ENCODE measurements at regions not wholly inside any gene's neighbourhood (a gene's known extent, or its start where the extent isn't known, plus 50 kb on each side); places are given as distances from the start of the nearest gene placed in this dataset.

DNA sequence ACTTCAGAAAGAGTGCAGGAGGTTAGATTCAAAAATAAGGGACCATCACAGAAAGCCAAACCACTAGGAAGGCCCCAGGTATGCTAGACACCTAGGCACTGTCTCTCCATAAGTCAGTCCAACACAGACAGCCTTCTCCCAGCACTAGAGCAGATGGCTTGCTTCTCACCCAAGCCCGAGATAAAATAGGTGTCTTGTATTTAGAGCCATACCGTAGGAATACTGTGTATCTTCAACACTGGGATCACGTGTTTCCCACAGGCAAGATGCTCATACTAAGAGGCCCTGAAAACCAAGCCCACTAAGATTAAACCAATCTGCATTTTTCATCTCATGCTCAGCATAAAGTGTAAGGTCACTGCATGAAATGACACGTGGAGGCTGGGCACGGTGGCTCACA, 223.3 kb upstream of the KAZN start:
- Histone ChIP-seq H3K27ac (ENCODE audit: control insufficient read depth, insufficient read depth, low read length) (no peak overlapping the region), H3K4me3 (ENCODE audit: control insufficient read depth in 2 of 3, extremely low read depth in 1 of 3, insufficient read depth in 2 of 3, low read depth in 1 of 3, low read length in 3 of 3) (no peak overlapping the region), H3K27me3 (ENCODE audit: control insufficient read depth, extremely low read depth, insufficient read depth, low read length) (no peaks in the 10 kb centered on the region), H3K4me2 (ENCODE audit: control insufficient read depth, extremely low read depth, insufficient read depth, low read depth, low read length) (no peak overlapping the region), H4K20me1 (ENCODE audit: control insufficient read depth, extremely low read depth, insufficient read depth, low read length) (no peaks in the 10 kb centered on the region), H3K9me3 (ENCODE audit: control insufficient read depth, low read depth, low read length) (no peaks in the 10 kb centered on the region), H3K79me2 (ENCODE audit: control insufficient read depth, insufficient read depth, low read length) (no peaks in the 10 kb centered on the region), H3K9ac (ENCODE audit: control insufficient read depth, extremely low read depth, insufficient read depth, low read length) (no peak overlapping the region), H3K9me1 (ENCODE audit: control insufficient read depth, extremely low read depth, insufficient read depth, low read length) (no peaks in the 10 kb centered on the region), H2AFZ (ENCODE audit: control insufficient read depth, low read length) (no peak overlapping the region), H3K36me3 (ENCODE audit: control insufficient read depth in 2 of 2, extremely low read depth in 1 of 2, insufficient read depth in 2 of 2, low read length in 2 of 2) (no peaks in the 10 kb centered on the region), H3K4me1 (ENCODE audit: control insufficient read depth, extremely low read depth, insufficient read depth, low read length) (peaks cover 12% of the 10 kb centered on the region)
- dilution Hi-C loops (cut with MboI; ENCODE audit: extremely low pct_ligation_motif_present, low sequenced_read_pairs), result no loop called here
- DNase-seq (ENCODE audit: low read depth, low spot score) (no peak), FAIRE-seq (no peak)
- TF ChIP-seq EZH2 (IDR thresholded peaks at IDR 0.05; ENCODE audit: low read length), result no peak
- TF ChIP-seq, protein P1, sequence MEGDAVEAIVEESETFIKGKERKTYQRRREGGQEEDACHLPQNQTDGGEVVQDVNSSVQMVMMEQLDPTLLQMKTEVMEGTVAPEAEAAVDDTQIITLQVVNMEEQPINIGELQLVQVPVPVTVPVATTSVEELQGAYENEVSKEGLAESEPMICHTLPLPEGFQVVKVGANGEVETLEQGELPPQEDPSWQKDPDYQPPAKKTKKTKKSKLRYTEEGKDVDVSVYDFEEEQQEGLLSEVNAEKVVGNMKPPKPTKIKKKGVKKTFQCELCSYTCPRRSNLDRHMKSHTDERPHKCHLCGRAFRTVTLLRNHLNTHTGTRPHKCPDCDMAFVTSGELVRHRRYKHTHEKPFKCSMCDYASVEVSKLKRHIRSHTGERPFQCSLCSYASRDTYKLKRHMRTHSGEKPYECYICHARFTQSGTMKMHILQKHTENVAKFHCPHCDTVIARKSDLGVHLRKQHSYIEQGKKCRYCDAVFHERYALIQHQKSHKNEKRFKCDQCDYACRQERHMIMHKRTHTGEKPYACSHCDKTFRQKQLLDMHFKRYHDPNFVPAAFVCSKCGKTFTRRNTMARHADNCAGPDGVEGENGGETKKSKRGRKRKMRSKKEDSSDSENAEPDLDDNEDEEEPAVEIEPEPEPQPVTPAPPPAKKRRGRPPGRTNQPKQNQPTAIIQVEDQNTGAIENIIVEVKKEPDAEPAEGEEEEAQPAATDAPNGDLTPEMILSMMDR (optimal IDR thresholded peaks at IDR 0.05 in 1 of 3, IDR thresholded peaks at IDR 0.05 in 1 of 3, conservative IDR thresholded peaks at IDR 0.05 in 1 of 3; ENCODE audit: extremely low read depth in 1 of 3, insufficient read depth in 2 of 3, low read length in 3 of 3), result no peak

DNA sequence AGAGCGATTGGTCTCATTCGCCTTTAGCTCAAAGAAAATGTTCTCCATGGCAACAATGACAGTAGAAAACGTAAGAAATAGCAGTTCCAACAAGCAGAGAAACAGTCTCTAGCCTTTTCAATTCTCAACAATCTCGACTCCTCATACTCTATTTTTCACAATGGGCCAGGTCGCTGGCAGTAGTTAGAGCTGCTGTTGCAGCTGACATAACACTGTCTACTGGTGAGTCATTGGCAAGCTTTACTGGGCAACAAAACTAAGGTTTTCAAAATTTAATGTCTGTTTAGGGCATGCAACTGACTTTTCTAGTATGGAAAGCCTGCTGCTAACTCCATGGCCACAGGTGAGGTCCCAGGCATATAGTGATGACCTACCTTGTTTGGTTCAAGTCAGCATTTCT, 221.1 kb upstream of the KAZN start:
- no peak for FAIRE-seq
- Histone ChIP-seq H3K4me3 (ENCODE audit: control insufficient read depth in 2 of 3, extremely low read depth in 1 of 3, insufficient read depth in 2 of 3, low read depth in 1 of 3, low read length in 3 of 3) (no peak overlapping the region), H3K4me1 (ENCODE audit: control insufficient read depth, extremely low read depth, insufficient read depth, low read length) (peaks cover 3% of the 10 kb centered on the region), H3K9ac (ENCODE audit: control insufficient read depth, extremely low read depth, insufficient read depth, low read length) (no peak overlapping the region), H4K20me1 (ENCODE audit: control insufficient read depth, extremely low read depth, insufficient read depth, low read length) (no peaks in the 10 kb centered on the region), H3K79me2 (ENCODE audit: control insufficient read depth, insufficient read depth, low read length) (no peaks in the 10 kb centered on the region), H3K9me1 (ENCODE audit: control insufficient read depth, extremely low read depth, insufficient read depth, low read length) (no peaks in the 10 kb centered on the region), H3K9me3 (ENCODE audit: control insufficient read depth, low read depth, low read length) (no peaks in the 10 kb centered on the region), H3K27ac (ENCODE audit: control insufficient read depth, insufficient read depth, low read length) (no peak overlapping the region), H3K4me2 (ENCODE audit: control insufficient read depth, extremely low read depth, insufficient read depth, low read depth, low read length) (no peak overlapping the region), H3K36me3 (ENCODE audit: control insufficient read depth in 2 of 2, extremely low read depth in 1 of 2, insufficient read depth in 2 of 2, low read length in 2 of 2) (no peaks in the 10 kb centered on the region), H3K27me3 (ENCODE audit: control insufficient read depth, extremely low read depth, insufficient read depth, low read length) (no peaks in the 10 kb centered on the region), H2AFZ (ENCODE audit: control insufficient read depth, low read length) (no peak overlapping the region)
- TF ChIP-seq, protein P1 (optimal IDR thresholded peaks at IDR 0.05 in 1 of 3, IDR thresholded peaks at IDR 0.05 in 1 of 3, conservative IDR thresholded peaks at IDR 0.05 in 1 of 3; ENCODE audit: extremely low read depth in 1 of 3, insufficient read depth in 2 of 3, low read length in 3 of 3), result no peak
- no peak for TF ChIP-seq EZH2 (IDR thresholded peaks at IDR 0.05; ENCODE audit: low read length)
- dilution Hi-C loops (cut with MboI; ENCODE audit: extremely low pct_ligation_motif_present, low sequenced_read_pairs), result no loop called here
- no peak for DNase-seq (ENCODE audit: low read depth, low spot score)
